Heart left ventricle (tissue), 16 donors: ENCODE measurements at regions not wholly inside any gene's neighbourhood (a gene's known extent, or its start where the extent isn't known, plus 50 kb on each side); places are given as distances from the start of the nearest gene placed in this dataset.
A peak's percentile ranks its signal among the peaks of the same experiment; 100 is the strongest.

Experiments used
- ATAC-seq, 4 donors: fragments of 200-7000 bp; cut with Tn5 transposase; one replicate each; pipeline ENCODE4 v1.9.1; 2020 to 2022; ENCODE audit warnings: moderate library complexity in 4 of 4, mild to moderate bottlenecking in 3 of 4, moderate number of reproducible peaks in 1 of 4
- DNase-seq, 5 donors: peaks; one replicate each; pipeline ENCODE4 v3.0.0-alpha.2; 2020
- H3K27ac ChIP-seq, 12 donors: fragments of 200-600 bp; sonication (generic) in 4 of 12; one replicate each; pipeline versions ENCODE4 v1.5.0 to v1.8.0; 2016 to 2022; ENCODE audit warnings: mild to moderate bottlenecking in 2 of 12
- H3K27me3 ChIP-seq, 9 donors: fragments of 200-600 bp; sonication (generic) in 2 of 9; one replicate each; pipeline versions ENCODE4 v1.5.1 to v1.8.0; 2016 to 2022; ENCODE audit warnings: mild to moderate bottlenecking in 3 of 9
- H3K36me3 ChIP-seq, 9 donors: fragments of 200-600 bp; sonication (generic) in 2 of 9; one replicate each; pipeline versions ENCODE4 v1.5.0 to v1.8.0; 2018 to 2022; ENCODE audit warnings: mild to moderate bottlenecking in 2 of 9
- H3K4me1 ChIP-seq, 12 donors: fragments of 200-600 bp; sonication (generic) in 4 of 12; one replicate each; pipeline versions ENCODE4 v1.5.0 to v1.8.0; 2016 to 2022; ENCODE audit warnings: mild to moderate bottlenecking in 3 of 12
- H3K4me3 ChIP-seq, 12 donors: fragments of 200-600 bp; sonication (generic) in 4 of 12; one replicate each; pipeline versions ENCODE4 v1.5.0 to v1.8.0; 2017 to 2022; ENCODE audit warnings: mild to moderate bottlenecking in 9 of 12, moderate library complexity in 4 of 12
- H3K9me3 ChIP-seq, 12 donors: fragments of 200-600 bp; sonication (generic) in 4 of 12; one replicate each; pipeline versions ENCODE4 v1.5.0 to v1.8.0; 2016 to 2022; ENCODE audit warnings: mild to moderate bottlenecking in 1 of 12
- POLR2A ChIP-seq, 2 donors: fragments of 450-650 bp; IDR thresholded peaks; one replicate each; pipeline ENCODE4 v1.6.1; 2017; ENCODE audit warnings: antibody characterized with exemption in 2 of 2, mild to moderate bottlenecking in 2 of 2, moderate library complexity in 2 of 2
- WGBS, 4 donors: extraction: QIAGEN DNeasy Blood & Tissue Kit in 2 of 4; methylation state at CpG; one replicate each; pipeline versions ENCODE4 v1.1.5 to v1.1.7; 2013 to 2018; 5-methylcytosine and 5-hydroxymethylcytosine counted together
- intact Hi-C, 10 donors: fragments of 100-400 bp; cut with DNase I; formaldehyde crosslinking; loops; one replicate each; pipeline versions ENCODE4 v1.11.1 to v1.14.2; 2022
- TF ChIP-seq, protein P1 (sequence below), 12 donors: fragments of 200-600 bp; sonication (generic) in 4 of 12; IDR thresholded peaks; one replicate each; pipeline versions ENCODE4 v1.5.0 to v1.8.0; 2018 to 2022; ENCODE audit warnings: antibody characterized with exemption in 12 of 12, mild to moderate bottlenecking in 5 of 12
- donor health status: ischemic (EF 13 %, LVEDD 7.1; RV severe dilation, severe dysfunction).
- donor health status: healthy with polysubstance abuse.
- donor health status: DM: no; HTN: yes; CAD: no.
- donor health status: DM: no; HTN: no; CAD: no.
- donor health status: ischemic (EF 25% LVEDD 6.9; RV normal size, moderate dysfunction).
- donor health status: ischemic (EF 25% LVEDD 5.7; RV mildly dilated, moderate dysfunction).
- donor health status: healthy.
- donor health status: DM: yes; HTN: yes; CAD: no.
- donor health status: ischemic (EF 35%, LVEDD 5.7; RV mildly dilated, moderate dysfunction).
- donor health status: nonischemic (EF 11% LVEDD 7.7; RV severe dilation, severe dysfunction).
- donor health status: DM: yes; HTN: yes; CAD: no.
- donor health status: PGD.
- donor health status: ischemic (EF 29% LVEDD 5.4; RV normal size, mild dysfunction).
- donor health status: nonischemic (EF 23%, LVEDD 6.1; RV moderate dilation, normal function).

DNA sequence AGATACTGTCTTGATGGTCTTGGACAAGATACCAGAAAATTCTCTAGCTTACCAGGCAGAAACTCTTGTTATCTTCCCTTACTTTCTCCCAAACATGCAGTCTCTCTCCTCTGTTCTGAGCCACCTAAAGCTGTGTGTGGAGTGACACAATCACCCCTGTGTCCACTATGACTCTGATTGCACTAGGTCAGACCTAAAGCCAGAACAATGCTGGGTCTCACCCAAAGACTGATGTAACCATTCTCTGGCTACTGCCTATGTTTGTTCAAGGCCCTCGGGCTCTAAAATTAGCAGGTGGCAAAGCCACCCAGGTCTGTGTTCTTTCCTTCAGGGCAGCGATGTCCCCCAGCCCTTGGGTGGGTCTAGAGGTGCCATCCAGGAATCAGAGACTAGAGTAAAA, 200.5 kb downstream of the KCNA4 start:
- H3K27ac ChIP-seq, result no peak overlapping the region
- no peak overlapping the region for H3K4me3 ChIP-seq
- no peak for TF ChIP-seq POLR2A (IDR thresholded peaks at IDR 0.05)
- TF ChIP-seq, protein P1, sequence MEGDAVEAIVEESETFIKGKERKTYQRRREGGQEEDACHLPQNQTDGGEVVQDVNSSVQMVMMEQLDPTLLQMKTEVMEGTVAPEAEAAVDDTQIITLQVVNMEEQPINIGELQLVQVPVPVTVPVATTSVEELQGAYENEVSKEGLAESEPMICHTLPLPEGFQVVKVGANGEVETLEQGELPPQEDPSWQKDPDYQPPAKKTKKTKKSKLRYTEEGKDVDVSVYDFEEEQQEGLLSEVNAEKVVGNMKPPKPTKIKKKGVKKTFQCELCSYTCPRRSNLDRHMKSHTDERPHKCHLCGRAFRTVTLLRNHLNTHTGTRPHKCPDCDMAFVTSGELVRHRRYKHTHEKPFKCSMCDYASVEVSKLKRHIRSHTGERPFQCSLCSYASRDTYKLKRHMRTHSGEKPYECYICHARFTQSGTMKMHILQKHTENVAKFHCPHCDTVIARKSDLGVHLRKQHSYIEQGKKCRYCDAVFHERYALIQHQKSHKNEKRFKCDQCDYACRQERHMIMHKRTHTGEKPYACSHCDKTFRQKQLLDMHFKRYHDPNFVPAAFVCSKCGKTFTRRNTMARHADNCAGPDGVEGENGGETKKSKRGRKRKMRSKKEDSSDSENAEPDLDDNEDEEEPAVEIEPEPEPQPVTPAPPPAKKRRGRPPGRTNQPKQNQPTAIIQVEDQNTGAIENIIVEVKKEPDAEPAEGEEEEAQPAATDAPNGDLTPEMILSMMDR (IDR thresholded peaks at IDR 0.05), result no peak
- H3K27me3 ChIP-seq, result no peaks in the 10 kb centered on the region
- peaks cover 0 to 7% (median 0%) of the 10 kb centered on the region in 12 donors for H3K9me3 ChIP-seq
- H3K4me1 ChIP-seq, result no peaks in the 10 kb centered on the region
- intact Hi-C loops, result no loop called here
- ATAC-seq, result peak; percentile 62 to 89 (median 78)
- H3K36me3 ChIP-seq, result no peaks in the 10 kb centered on the region
- no peak for DNase-seq
- WGBS, 4 donors, result 53 to 74% (median 63%) methylated on average over 2 of the region's 2 CpGs

DNA sequence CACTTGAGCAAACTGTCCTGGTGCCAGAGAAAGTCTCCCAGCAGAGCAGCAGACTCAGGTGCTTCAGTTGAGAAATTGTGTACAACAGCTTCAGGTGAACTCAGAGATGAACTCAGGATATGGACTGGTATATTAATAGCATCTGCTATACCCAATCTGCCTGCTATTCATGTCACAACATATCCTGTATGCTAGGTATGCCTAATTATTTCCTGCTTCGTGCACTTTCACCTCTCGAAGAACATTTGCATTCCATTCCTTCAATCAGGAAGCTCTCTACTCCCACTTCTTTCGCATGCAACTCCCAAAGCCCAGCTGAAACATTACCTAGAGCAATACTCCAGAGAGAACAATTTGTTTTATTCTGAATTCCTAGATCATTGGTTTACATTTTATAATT, 207.7 kb downstream of the KCNA4 start:
- intact Hi-C loops, result no loop called here
- Histone ChIP-seq H3K27ac (no peak overlapping the region), H3K4me1 (no peaks in the 10 kb centered on the region), H3K4me3 (no peak overlapping the region), H3K36me3 (no peaks in the 10 kb centered on the region), H3K27me3 (no peaks in the 10 kb centered on the region), H3K9me3 (peaks cover 0 to 4% (median 0%) of the 10 kb centered on the region in 12 donors)
- no peak for DNase-seq
- no peak for ATAC-seq
- WGBS, 4 donors, result 42 to 61% (median 53%) methylated on average over 3 of the region's 3 CpGs
- no peak for TF ChIP-seq POLR2A (IDR thresholded peaks at IDR 0.05)
- TF ChIP-seq, protein P1 (IDR thresholded peaks at IDR 0.05), result no peak

DNA sequence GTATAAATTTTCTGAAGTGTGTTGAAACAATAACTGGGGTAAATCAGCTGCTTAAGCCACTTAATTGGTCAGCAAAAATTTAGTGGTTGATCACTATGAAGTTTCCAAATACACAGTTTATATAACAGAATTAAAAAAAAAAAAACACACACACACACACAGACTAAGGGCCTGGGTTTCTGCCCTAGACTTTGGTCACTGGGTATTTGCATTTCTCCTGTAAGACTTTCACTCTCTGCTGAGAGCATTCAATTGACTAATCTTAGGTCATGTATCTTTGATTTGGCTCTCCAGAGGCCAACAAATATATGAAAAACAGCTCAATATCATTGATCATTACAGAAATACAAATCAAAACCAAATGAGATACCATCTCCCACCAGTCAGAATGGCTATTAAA, 214.3 kb downstream of the KCNA4 start:
- intact Hi-C loops, result no loop called here
- DNase-seq (no peak), ATAC-seq (no peak)
- H3K4me3 ChIP-seq, result no peak overlapping the region
- TF ChIP-seq POLR2A (IDR thresholded peaks at IDR 0.05), result no peak
- H3K27ac ChIP-seq, result no peak overlapping the region
- no peaks in the 10 kb centered on the region for H3K36me3 ChIP-seq
- no peaks in the 10 kb centered on the region for H3K9me3 ChIP-seq
- no peaks in the 10 kb centered on the region for H3K27me3 ChIP-seq
- H3K4me1 ChIP-seq, result no peaks in the 10 kb centered on the region

DNA sequence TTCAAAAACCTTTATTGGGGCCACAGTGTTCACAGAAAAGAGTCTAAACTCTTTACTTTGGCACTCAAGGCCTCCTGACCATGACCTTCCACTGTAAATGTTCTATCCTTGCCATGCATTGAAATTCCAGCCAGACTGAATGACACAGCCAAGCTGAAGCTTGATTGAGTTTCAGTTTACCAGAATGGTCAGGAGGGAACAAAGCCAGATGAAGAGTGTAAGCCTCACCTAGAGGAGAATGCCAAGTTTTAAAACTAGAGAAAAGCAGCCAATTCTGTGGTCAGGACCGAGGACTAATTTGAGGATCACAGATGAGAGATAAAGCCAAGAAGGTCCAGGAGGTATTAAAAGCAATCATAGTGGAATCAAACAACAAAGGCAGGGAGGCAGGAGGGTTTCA, 215.3 kb downstream of the KCNA4 start:
- WGBS, 4 donors, result 42 to 72% (median 62%) methylated on average over 1 of the region's 1 CpG
- Histone ChIP-seq H3K9me3 (peaks cover 0 to 3% (median 0%) of the 10 kb centered on the region in 12 donors), H3K27ac (no peak overlapping the region), H3K27me3 (no peaks in the 10 kb centered on the region), H3K4me3 (no peak overlapping the region), H3K4me1 (no peaks in the 10 kb centered on the region), H3K36me3 (no peaks in the 10 kb centered on the region)
- TF ChIP-seq, protein P1 (IDR thresholded peaks at IDR 0.05), result no peak
- no peak for TF ChIP-seq POLR2A (IDR thresholded peaks at IDR 0.05)
- ATAC-seq (no peak), DNase-seq (no peak)
- intact Hi-C loops, result no loop called here

DNA sequence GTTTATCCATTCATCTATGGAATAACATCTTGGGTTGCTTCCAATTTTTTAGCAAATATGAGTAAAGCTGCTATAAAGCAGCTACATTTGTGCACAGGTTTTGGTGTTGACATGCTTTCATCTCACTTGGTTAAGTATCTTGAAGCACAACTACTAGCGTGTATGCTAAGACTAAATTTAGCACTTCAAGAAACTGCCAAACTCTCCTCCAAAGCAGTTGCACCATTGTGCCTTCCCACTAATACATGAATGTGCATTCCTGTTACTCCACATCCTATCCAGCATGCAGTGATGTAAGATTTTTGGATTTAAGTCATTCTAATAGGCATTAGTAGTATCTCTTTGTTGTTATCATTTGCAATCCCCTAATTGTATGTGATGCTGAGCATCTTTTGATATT, 230.7 kb downstream of the KCNA4 start:
- Histone ChIP-seq H3K9me3 (peaks cover 0 to 6% (median 0%) of the 10 kb centered on the region in 12 donors), H3K4me1 (peaks cover 0 to 23% (median 0%) of the 10 kb centered on the region in 12 donors), H3K4me3 (no peak overlapping the region), H3K36me3 (no peaks in the 10 kb centered on the region), H3K27me3 (no peaks in the 10 kb centered on the region), H3K27ac (no peak overlapping the region)
- intact Hi-C loops, result loop anchor here in 2 of 10 donors (10.0 kb wide), 2 partner anchors 199 to 229 kb away; partner anchors contain the start of gene KCNA4 (in 1 of the 2)
- TF ChIP-seq, protein P1 (IDR thresholded peaks at IDR 0.05), result no peak
- no peak for TF ChIP-seq POLR2A (IDR thresholded peaks at IDR 0.05)
- ATAC-seq (peak; percentile 54 to 94 (median 86)), DNase-seq (no peak)
- 27 to 58% (median 34%) methylated on average over 1 of the region's 1 CpG for WGBS, 4 donors
